ENCODE measurements at regions not wholly inside any gene's neighbourhood (a gene's known extent, or its start where the extent isn't known, plus 50 kb on each side); places are given as distances from the start of the nearest gene placed in this dataset.

GRCh38 chr4:124583797-124584196, 128.7 kb downstream of the ANKRD50 start:
- no peak for DNase-seq (ENCODE audit: low read depth, low spot score)

- no peak for DNase-seq (ENCODE audit: low read depth, low spot score)
These were observed 122.7 kb downstream of the ANKRD50 start for GRCh38 chr4:124589786-124590185.

DNA sequence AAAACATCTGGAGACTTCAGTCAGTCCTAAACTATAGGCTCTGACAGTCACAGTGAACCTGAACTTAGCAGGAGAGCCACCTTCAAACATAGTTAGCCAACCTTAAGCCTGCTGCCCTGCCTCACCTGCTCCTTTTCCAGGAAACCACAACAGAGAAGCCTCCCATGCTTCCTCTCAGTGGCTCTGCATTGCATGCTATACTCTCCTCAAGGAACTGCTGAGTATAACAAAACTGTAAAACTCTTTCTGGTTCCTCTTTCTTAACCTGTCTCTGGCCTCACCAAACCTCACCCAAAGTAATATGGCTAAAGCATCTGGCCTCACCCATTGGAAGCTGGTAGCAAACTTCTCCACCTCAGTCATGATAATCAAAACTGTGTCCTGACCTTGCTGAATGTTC, 122.1 kb downstream of the ANKRD50 start:
- DNase-seq (ENCODE audit: low read depth, low spot score): no peak

DNA sequence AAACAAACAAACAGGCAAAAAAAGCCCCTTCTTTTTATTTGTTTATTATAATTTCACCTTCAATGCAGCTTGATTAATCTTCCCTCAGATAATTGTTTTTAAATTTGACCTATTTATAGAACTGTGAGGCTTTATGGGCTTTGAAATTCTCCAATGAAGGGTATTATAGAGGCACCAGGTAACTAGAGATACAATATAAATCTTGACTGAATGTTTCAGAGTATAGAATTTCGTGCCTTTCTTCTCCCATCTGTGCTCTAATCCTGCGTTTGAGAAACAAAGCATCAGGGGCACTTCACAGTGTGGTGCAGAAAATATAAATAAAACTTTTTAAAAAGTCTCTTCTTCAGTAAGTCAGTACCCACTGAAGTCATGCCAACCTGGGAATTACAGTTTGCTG, 120.9 kb downstream of the ANKRD50 start:
- DNase-seq (ENCODE audit: low read depth, low spot score): no peak

DNA sequence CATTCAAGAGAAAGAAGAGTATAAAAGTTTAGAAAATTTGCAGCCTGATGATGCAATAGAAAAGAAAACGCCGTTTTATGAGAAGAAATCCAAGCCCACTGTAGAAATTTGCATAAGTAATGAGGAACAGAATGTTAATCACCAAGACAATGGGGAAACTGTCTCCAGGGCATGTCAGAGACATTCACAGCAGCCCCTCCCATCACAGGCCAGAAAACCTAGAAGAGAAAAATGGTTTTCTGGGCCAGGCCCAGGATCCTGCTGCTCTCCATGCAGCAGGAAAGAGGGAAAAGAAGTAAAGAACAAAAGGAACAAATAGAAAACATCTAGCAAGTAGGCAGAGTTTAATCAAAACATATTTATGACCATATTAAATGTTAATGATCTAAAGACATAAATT, 119.0 kb downstream of the ANKRD50 start:
- no peak for DNase-seq (ENCODE audit: low read depth, low spot score)

DNA sequence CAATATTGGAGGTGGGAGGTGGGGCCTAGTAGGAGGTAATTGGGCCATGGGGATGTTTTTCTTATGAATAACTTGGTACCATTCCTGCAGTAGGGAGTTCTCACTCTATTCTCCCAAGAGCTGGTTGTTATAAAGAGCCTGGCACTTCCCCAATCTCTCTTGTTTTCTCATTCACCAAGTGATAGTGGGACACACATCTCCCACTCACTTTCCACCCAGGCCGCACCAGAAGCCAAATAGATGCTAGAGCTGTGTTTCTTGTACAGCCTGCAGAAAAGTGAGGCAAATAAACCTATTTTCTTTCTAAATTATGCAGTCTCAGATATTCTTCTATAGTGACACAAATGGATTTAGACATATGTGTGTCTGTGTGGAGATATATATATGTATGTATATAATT, 117.6 kb downstream of the ANKRD50 start:
- no peak for DNase-seq (ENCODE audit: low read depth, low spot score)

- no peak for DNase-seq (ENCODE audit: low read depth, low spot score)
These were observed 115.7 kb downstream of the ANKRD50 start for GRCh38 chr4:124596816-124597215.

DNA sequence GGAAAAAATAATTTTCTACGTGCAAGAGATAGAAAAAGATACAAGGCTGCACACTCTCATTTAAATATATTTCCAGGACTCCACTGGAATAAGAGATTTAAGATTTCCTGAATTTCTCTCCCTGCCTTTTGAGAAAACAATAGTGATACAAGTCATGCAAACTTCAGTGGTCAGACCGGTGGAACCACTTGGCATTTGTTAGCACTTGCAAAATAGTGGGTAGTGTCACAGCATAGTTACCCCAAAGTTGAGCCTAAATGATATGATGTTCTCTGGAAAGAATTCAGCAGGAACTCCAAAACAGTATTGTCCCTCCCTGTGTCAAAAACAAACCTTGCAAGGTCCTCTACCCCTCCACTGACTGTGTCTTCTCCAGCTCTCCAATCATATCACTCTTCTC, 102.3 kb downstream of the ANKRD50 start:
- no peak for DNase-seq (ENCODE audit: low read depth, low spot score)
